Bronchial epithelial cell (primary cell): ENCODE measurements at regions not wholly inside any gene's neighbourhood (a gene's known extent, or its start where the extent isn't known, plus 50 kb on each side); places are given as distances from the start of the nearest gene placed in this dataset.
A peak's percentile ranks its signal among the peaks of the same experiment; 100 is the strongest.

Source experiments
- DNase-seq: peaks from one replicate; pipeline ENCODE4 v3.0.0-alpha.2; 2010; ENCODE audit warnings: low read depth
- FAIRE-seq: peaks from 2 replicates; lab custom pipeline; 2011; peaks lifted over from hg19 to GRCh38; lab: Jason Lieb, UNC
- H3K27me3 ChIP-seq: 2 replicates; pipeline ENCODE4 v1.5.1; 2011; ENCODE audit warnings: low read length; ENCODE audit not compliant: control insufficient read depth, insufficient read depth
- H3K36me3 ChIP-seq: 2 replicates; pipeline ENCODE4 v1.5.1; 2011; ENCODE audit warnings: low read length; ENCODE audit not compliant: control insufficient read depth, insufficient read depth
- H3K4me3 ChIP-seq: 2 replicates; pipeline ENCODE4 v1.5.1; 2011; ENCODE audit warnings: mild to moderate bottlenecking, low read depth, low read length, control low read depth
- CTCF ChIP-seq: IDR thresholded peaks from 2 replicates; pipeline ENCODE4 v1.5.1; 2011; ENCODE audit warnings: mild to moderate bottlenecking, moderate library complexity, low read length, control low read depth, inconsistent platforms; ENCODE audit not compliant: insufficient read depth, severe bottlenecking

GRCh38 chr16:82432261-82432660 lies 194.5 kb upstream of the CDH13 start:
- FAIRE-seq (no peak), DNase-seq (no peak)
- no peak for TF ChIP-seq CTCF
- Histone ChIP-seq H3K27me3 (no peaks in the 10 kb centered on the region), H3K36me3 (no peaks in the 10 kb centered on the region), H3K4me3 (no peak overlapping the region)

GRCh38 chr16:82425661-82426060 lies 201.1 kb upstream of the CDH13 start:
- TF ChIP-seq CTCF, result no peak
- Histone ChIP-seq H3K4me3 (no peak overlapping the region), H3K36me3 (no peaks in the 10 kb centered on the region), H3K27me3 (no peaks in the 10 kb centered on the region)
- DNase-seq (peak; percentile 60), FAIRE-seq (no peak)

GRCh38 chr16:82421851-82422250 lies 204.9 kb upstream of the CDH13 start:
- no peaks in the 10 kb centered on the region for H3K27me3 ChIP-seq
- no peaks in the 10 kb centered on the region for H3K36me3 ChIP-seq
- TF ChIP-seq CTCF, result no peak
- H3K4me3 ChIP-seq, result no peak overlapping the region
- FAIRE-seq, result no peak
- DNase-seq, result no peak

GRCh38 chr16:82419332-82419731 lies 207.4 kb upstream of the CDH13 start:
- H3K4me3 ChIP-seq, result no peak overlapping the region
- no peaks in the 10 kb centered on the region for H3K27me3 ChIP-seq
- no peak for DNase-seq
- peak; percentile 55 for FAIRE-seq
- no peak for TF ChIP-seq CTCF
- H3K36me3 ChIP-seq, result no peaks in the 10 kb centered on the region

GRCh38 chr16:82414476-82414875 lies 212.3 kb upstream of the CDH13 start:
- DNase-seq (peak; percentile 6), FAIRE-seq (no peak)
- no peaks in the 10 kb centered on the region for H3K27me3 ChIP-seq
- no peak for TF ChIP-seq CTCF
- H3K4me3 ChIP-seq, result no peak overlapping the region
- no peaks in the 10 kb centered on the region for H3K36me3 ChIP-seq

GRCh38 chr16:82412770-82413169 lies 214.0 kb upstream of the CDH13 start:
- peaks cover 3% of the 10 kb centered on the region for H3K27me3 ChIP-seq
- no peak for DNase-seq
- H3K36me3 ChIP-seq, result no peaks in the 10 kb centered on the region
- no peak overlapping the region for H3K4me3 ChIP-seq
- no peak for TF ChIP-seq CTCF
- FAIRE-seq, result no peak
